B cell (primary cell): ENCODE measurements at regions not wholly inside any gene's neighbourhood (a gene's known extent, or its start where the extent isn't known, plus 50 kb on each side); places are given as distances from the start of the nearest gene placed in this dataset.

Experiments used
- ATAC-seq: fragments of 200-7000 bp; cut with Tn5 transposase; one replicate; pipeline ENCODE4 v1.10.0; 2021; ENCODE audit warnings: low read depth, mild to moderate bottlenecking, moderate number of reproducible peaks, moderate library complexity
- CTCF ChIA-PET: fragments of 350-600 bp; sonication (Branson Sonifier 250); formaldehyde crosslinking; loops from one replicate; lab custom pipeline; 2021; ENCODE audit warnings: antibody characterized with exemption, inconsistent platforms; lab: Charles Lee
- POLR2A ChIA-PET: fragments of 350-600 bp; sonication (Branson Sonifier 250); formaldehyde crosslinking; loops from one replicate; lab custom pipeline; 2021; ENCODE audit warnings: antibody characterized with exemption; lab: Charles Lee
- DNase-seq: peaks from one replicate; pipeline ENCODE4 v3.0.0; 2013
- H2AFZ ChIP-seq: 2 replicates; pipeline ENCODE4 v1.6.1; 2012; ENCODE audit warnings: mild to moderate bottlenecking, low read depth, low read length; ENCODE audit not compliant: insufficient read depth, poor library complexity, severe bottlenecking
- H3K27ac ChIP-seq, 2 donors: 1 replicate in 1 of 2; 2 replicates in 1 of 2; pipeline ENCODE4 v1.5.1; 2012 to 2013; ENCODE audit warnings: low read length in 2 of 2, mild to moderate bottlenecking in 2 of 2, moderate library complexity in 1 of 2
- H3K27me3 ChIP-seq, 4 experiments: fragments of 200-600 bp in 1 of 4; sonication (generic) in 1 of 4; replicated peaks in 1 of 4; 1 replicate in 2 of 4; 2 replicates in 2 of 4; pipeline versions ENCODE4 v1.6.1 to v1.7.0; 2013 to 2016; ENCODE audit warnings: low read length in 3 of 4, mild to moderate bottlenecking in 2 of 4, mixed read lengths in 1 of 4, moderate library complexity in 1 of 4; ENCODE audit not compliant: insufficient read depth in 4 of 4, control insufficient read depth in 3 of 4; ENCODE audit errors: control extremely low read depth in 1 of 4
- H3K36me3 ChIP-seq, 2 experiments: replicated peaks in 1 of 2; 1 replicate in 1 of 2; 2 replicates in 1 of 2; pipeline versions ENCODE4 v1.6.1 to v1.7.1; 2013; ENCODE audit warnings: low read length in 1 of 2; ENCODE audit not compliant: insufficient read depth in 2 of 2, control insufficient read depth in 1 of 2; ENCODE audit errors: control extremely low read depth in 1 of 2, extremely low read depth in 1 of 2
- H3K4me1 ChIP-seq, 2 donors: fragments of 200-600 bp in 1 of 2; sonication (generic) in 1 of 2; 1 replicate in 1 of 2; 2 replicates in 1 of 2; pipeline versions ENCODE4 v1.5.1 to v1.6.1; 2013 to 2017; ENCODE audit warnings: low read length in 2 of 2; ENCODE audit not compliant: control insufficient read depth in 2 of 2, insufficient read depth in 2 of 2
- H3K4me2 ChIP-seq: replicated peaks from 2 replicates; pipeline ENCODE3; 2012; ENCODE audit warnings: mild to moderate bottlenecking, low read depth, low read length; ENCODE audit not compliant: poor library complexity, severe bottlenecking
- H3K4me3 ChIP-seq, 5 experiments: fragments of 200-600 bp in 1 of 5; sonication (generic) in 1 of 5; 1 replicate in 3 of 5; 2 replicates in 2 of 5; pipeline versions ENCODE4 v1.5.1 to v1.7.0; 2011 to 2016; ENCODE audit warnings: low read length in 4 of 5, mild to moderate bottlenecking in 4 of 5, low read depth in 2 of 5, control low read depth in 1 of 5, moderate library complexity in 1 of 5; ENCODE audit not compliant: insufficient read depth in 1 of 5; ENCODE audit errors: control extremely low read depth in 1 of 5, extremely low read depth in 1 of 5
- H3K79me2 ChIP-seq: fragments of 200-600 bp; sonication (generic); one replicate; pipeline ENCODE4 v1.6.0; 2016; ENCODE audit warnings: low read length; ENCODE audit not compliant: control insufficient read depth, insufficient read depth
- H3K9ac ChIP-seq: fragments of 200-600 bp; sonication (generic); 2 replicates; pipeline ENCODE4 v1.6.1; 2017; ENCODE audit warnings: mild to moderate bottlenecking, low read length, moderate library complexity
- H3K9me3 ChIP-seq, 3 donors: one replicate each; pipeline versions ENCODE4 v1.6.1 to v1.7.1; 2013; ENCODE audit warnings: low read length in 2 of 3; ENCODE audit not compliant: control insufficient read depth in 2 of 3, insufficient read depth in 1 of 3; ENCODE audit errors: control extremely low read depth in 1 of 3
- H4K20me1 ChIP-seq: 2 replicates; pipeline ENCODE4 v1.6.0; 2012; ENCODE audit warnings: mild to moderate bottlenecking, low read length; ENCODE audit not compliant: insufficient read depth, control insufficient read depth, poor library complexity, severe bottlenecking
- H3K27ac Mint-ChIP-seq: one replicate; pipeline ENCODE4 v1.8.0; 2021; ENCODE audit warnings: mixed read lengths
- H3K27me3 Mint-ChIP-seq: one replicate; pipeline ENCODE4 v1.8.0; 2021; ENCODE audit warnings: mixed read lengths
- H3K4me1 Mint-ChIP-seq: one replicate; pipeline ENCODE4 v1.8.0; 2021; ENCODE audit warnings: mixed read lengths
- H3K4me3 Mint-ChIP-seq: one replicate; pipeline ENCODE4 v1.8.0; 2021; ENCODE audit warnings: mixed read lengths
- H3K9me3 Mint-ChIP-seq: one replicate; pipeline ENCODE4 v1.8.0; 2022; ENCODE audit warnings: mixed read lengths; ENCODE audit not compliant: insufficient read depth
- EZH2 ChIP-seq: IDR thresholded peaks from 2 replicates; pipeline ENCODE4 v1.6.1; 2012; ENCODE audit warnings: borderline replicate concordance, low read depth, mild to moderate bottlenecking, moderate library complexity, low read length; ENCODE audit not compliant: insufficient read depth, poor library complexity, severe bottlenecking
- WGBS: methylation state at CpG from one replicate; pipeline ENCODE4 v1.1.5; 2013; ENCODE audit warnings: missing lambda C conversion rate; ENCODE audit not compliant: insufficient coverage; 5-methylcytosine and 5-hydroxymethylcytosine counted together
- intact Hi-C: fragments of 100-400 bp; cut with micrococcal nuclease; formaldehyde crosslinking; loops from one replicate; pipeline ENCODE4 v1.10.0; 2022
- TF ChIP-seq, protein P1 (sequence below): fragments of 200-600 bp; IDR thresholded peaks from one replicate; pipeline ENCODE4 v1.8.0; 2022; ENCODE audit warnings: antibody characterized with exemption, mild to moderate bottlenecking

DNA sequence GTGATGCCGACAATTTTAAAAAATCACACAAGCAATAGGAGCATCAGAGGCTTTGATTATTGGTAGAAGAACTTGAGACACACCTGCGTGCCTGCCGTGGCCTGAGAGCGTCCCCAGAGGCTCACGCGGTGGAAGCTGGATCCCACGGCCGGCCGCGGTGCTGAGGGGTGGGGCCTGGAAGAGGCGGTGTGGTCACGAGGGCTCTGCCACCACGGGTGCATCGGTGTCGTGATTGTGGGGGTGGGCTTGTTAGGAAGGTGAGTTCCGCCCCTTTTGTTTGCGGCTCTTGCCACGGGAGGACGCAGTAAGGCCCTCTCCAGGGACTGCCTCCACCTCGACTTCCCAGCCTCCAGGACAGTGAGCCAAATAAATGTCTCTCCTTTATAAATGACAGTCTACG is 77.2 kb upstream of the ADRA2C start:
- H3K9me3 Mint-ChIP-seq, result no peaks in the 10 kb centered on the region
- intact Hi-C loops, result no loop called here
- H3K4me3 ChIP-seq, result no peak overlapping the region
- ChIA-PET CTCF (no interaction called here), POLR2A (no interaction called here)
- H3K9me3 ChIP-seq, result peaks cover 0 to 8% (median under 1%) of the 10 kb centered on the region in 3 donors
- no peak overlapping the region for H2AFZ ChIP-seq
- H3K36me3 ChIP-seq, result no peaks in the 10 kb centered on the region
- H3K4me3 Mint-ChIP-seq, result no peak overlapping the region
- WGBS, result 82% methylated on average over 19 of the region's 21 CpGs
- H3K27me3 Mint-ChIP-seq, result no peaks in the 10 kb centered on the region
- H3K27ac Mint-ChIP-seq, result no peak overlapping the region
- H3K4me2 ChIP-seq, result no peak overlapping the region
- H3K4me1 ChIP-seq, result no peaks in the 10 kb centered on the region
- no peaks in the 10 kb centered on the region for H4K20me1 ChIP-seq
- H3K4me1 Mint-ChIP-seq, result no peaks in the 10 kb centered on the region
- DNase-seq, result no peak
- no peak for TF ChIP-seq EZH2
- TF ChIP-seq, protein P1, sequence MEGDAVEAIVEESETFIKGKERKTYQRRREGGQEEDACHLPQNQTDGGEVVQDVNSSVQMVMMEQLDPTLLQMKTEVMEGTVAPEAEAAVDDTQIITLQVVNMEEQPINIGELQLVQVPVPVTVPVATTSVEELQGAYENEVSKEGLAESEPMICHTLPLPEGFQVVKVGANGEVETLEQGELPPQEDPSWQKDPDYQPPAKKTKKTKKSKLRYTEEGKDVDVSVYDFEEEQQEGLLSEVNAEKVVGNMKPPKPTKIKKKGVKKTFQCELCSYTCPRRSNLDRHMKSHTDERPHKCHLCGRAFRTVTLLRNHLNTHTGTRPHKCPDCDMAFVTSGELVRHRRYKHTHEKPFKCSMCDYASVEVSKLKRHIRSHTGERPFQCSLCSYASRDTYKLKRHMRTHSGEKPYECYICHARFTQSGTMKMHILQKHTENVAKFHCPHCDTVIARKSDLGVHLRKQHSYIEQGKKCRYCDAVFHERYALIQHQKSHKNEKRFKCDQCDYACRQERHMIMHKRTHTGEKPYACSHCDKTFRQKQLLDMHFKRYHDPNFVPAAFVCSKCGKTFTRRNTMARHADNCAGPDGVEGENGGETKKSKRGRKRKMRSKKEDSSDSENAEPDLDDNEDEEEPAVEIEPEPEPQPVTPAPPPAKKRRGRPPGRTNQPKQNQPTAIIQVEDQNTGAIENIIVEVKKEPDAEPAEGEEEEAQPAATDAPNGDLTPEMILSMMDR, result no peak
- H3K27me3 ChIP-seq, result no peaks in the 10 kb centered on the region
- no peak for ATAC-seq
- no peaks in the 10 kb centered on the region for H3K79me2 ChIP-seq
- no peak overlapping the region for H3K9ac ChIP-seq
- no peak overlapping the region for H3K27ac ChIP-seq

DNA sequence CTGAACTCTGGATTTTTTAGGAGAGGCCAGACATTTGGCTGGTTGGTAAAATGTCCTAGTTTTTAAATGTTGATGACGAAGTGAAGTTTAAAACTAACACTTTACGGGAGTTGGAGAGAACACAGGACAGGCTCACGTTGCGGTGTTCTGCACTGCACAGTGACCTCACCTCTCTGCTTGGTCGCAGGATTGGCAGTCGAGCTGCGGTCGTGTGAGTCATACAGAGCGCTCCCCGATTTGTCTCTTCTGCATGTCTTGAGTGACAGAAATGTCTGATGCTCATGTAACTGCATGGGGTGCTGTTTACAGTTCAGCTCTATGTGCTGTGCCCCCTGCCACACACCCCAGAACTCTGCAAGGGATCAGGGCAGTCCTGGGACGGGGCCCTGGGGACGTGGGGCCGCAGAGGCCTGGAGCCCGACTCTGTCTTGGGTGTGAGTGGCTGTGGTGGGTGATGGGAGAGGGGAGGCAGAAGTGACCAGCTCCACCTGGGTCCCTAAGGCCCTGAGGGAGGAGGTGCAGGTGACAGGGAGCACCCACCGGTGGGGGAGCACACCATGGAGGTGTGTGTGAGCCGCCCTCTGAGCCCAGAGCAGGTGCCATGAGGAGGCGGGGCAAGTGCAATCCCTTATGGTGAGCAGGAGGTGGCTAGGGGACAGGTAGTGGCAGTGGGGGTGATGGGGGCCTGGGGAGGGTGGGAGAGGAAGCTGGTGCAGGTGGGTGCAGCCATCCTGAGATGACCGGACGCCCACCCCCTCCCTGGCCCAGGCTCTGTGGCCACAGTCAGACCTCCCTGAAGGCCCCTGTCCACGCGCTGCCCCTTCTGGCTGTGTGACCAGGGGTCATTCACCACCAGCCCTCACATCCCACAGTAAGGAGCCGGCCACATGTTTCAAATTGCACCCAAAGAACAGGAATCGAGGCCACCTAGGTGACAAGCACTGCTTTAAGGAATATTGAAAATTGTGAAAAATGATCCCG is 77.9 kb upstream of the ADRA2C start:
- no peaks in the 10 kb centered on the region for H3K27me3 Mint-ChIP-seq
- no peaks in the 10 kb centered on the region for H3K36me3 ChIP-seq
- no peaks in the 10 kb centered on the region for H3K79me2 ChIP-seq
- TF ChIP-seq, protein P1, result no peak
- TF ChIP-seq EZH2, result no peak
- H3K4me3 ChIP-seq, result no peak overlapping the region
- ChIA-PET POLR2A (no interaction called here), CTCF (no interaction called here)
- DNase-seq, result no peak
- no peaks in the 10 kb centered on the region for H3K4me1 ChIP-seq
- no peaks in the 10 kb centered on the region for H3K27me3 ChIP-seq
- no peaks in the 10 kb centered on the region for H4K20me1 ChIP-seq
- H3K27ac ChIP-seq, result no peak overlapping the region
- peaks cover 0 to 8% (median 0%) of the 10 kb centered on the region in 3 donors for H3K9me3 ChIP-seq
- intact Hi-C loops, result no loop called here
- no peaks in the 10 kb centered on the region for H3K9me3 Mint-ChIP-seq
- H3K9ac ChIP-seq, result no peak overlapping the region
- no peak overlapping the region for H2AFZ ChIP-seq
- H3K4me3 Mint-ChIP-seq, result no peak overlapping the region
- 86% methylated on average over 17 of the region's 24 CpGs for WGBS
- H3K4me1 Mint-ChIP-seq, result no peaks in the 10 kb centered on the region
- no peak for ATAC-seq
- no peak overlapping the region for H3K4me2 ChIP-seq
- H3K27ac Mint-ChIP-seq, result no peak overlapping the region
